ENCODE measurements at regions not wholly inside any gene's neighbourhood (a gene's known extent, or its start where the extent isn't known, plus 50 kb on each side); places are given as distances from the start of the nearest gene placed in this dataset.

- no peaks in the 10 kb centered on the region for H3K27me3 ChIP-seq
- H3K4me1 ChIP-seq, result no peaks in the 10 kb centered on the region
- H3K36me3 ChIP-seq, result no peaks in the 10 kb centered on the region
- H3K9me3 ChIP-seq, result no peaks in the 10 kb centered on the region
- H3K4me3 ChIP-seq, result no peak overlapping the region
- no peak for DNase-seq (ENCODE audit: low spot score)
- no peak overlapping the region for H3K27ac ChIP-seq
- TF ChIP-seq CTCF (IDR thresholded peaks at IDR 0.05), result no peak
Observed at GRCh38 chr5:165559645-165560044, 2054.2 kb downstream of the MAT2B start.

DNA sequence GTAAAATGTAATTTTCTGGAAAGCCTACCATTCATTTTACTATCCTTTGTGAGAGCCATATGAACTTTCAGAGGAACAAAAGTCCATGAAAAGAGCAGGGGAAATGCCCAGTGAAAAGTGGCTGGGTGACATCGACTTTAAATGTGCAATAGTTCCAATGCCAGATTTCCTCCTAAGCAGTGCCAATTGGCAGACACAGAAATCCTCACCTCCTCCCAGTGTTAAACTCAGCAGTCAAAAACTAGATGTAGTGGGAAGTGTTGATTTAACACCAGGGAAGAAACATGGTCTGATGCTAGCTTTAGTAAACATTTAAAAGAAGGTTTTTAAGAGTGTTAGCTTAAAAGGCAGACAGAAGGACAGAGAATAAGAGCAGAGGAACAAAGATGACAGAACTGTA is 2055.2 kb downstream of the MAT2B start:
- Histone ChIP-seq H3K9me3 (no peaks in the 10 kb centered on the region), H3K4me1 (no peaks in the 10 kb centered on the region), H3K27ac (no peak overlapping the region), H3K27me3 (no peaks in the 10 kb centered on the region), H3K36me3 (no peaks in the 10 kb centered on the region), H3K4me3 (no peak overlapping the region)
- DNase-seq (ENCODE audit: low spot score), result no peak
- TF ChIP-seq CTCF (IDR thresholded peaks at IDR 0.05), result no peak

- no peaks in the 10 kb centered on the region for H3K36me3 ChIP-seq
- no peak overlapping the region for H3K27ac ChIP-seq
- H3K9me3 ChIP-seq, result no peaks in the 10 kb centered on the region
- no peak overlapping the region for H3K4me3 ChIP-seq
- DNase-seq (ENCODE audit: low spot score), result no peak
- no peaks in the 10 kb centered on the region for H3K27me3 ChIP-seq
- TF ChIP-seq CTCF (IDR thresholded peaks at IDR 0.05), result no peak
- no peaks in the 10 kb centered on the region for H3K4me1 ChIP-seq
Observed at GRCh38 chr5:165565911-165566310, 2060.5 kb downstream of the MAT2B start.

- TF ChIP-seq CTCF (IDR thresholded peaks at IDR 0.05), result no peak
- no peak for DNase-seq (ENCODE audit: low spot score)
- Histone ChIP-seq H3K4me3 (no peak overlapping the region), H3K9me3 (peaks cover 0 to 6% of the 10 kb centered on the region in 2 donors), H3K4me1 (no peaks in the 10 kb centered on the region), H3K36me3 (no peaks in the 10 kb centered on the region), H3K27ac (no peak overlapping the region), H3K27me3 (no peaks in the 10 kb centered on the region)
Observed at GRCh38 chr5:165569551-165569950, 2064.1 kb downstream of the MAT2B start.

- Histone ChIP-seq H3K4me1 (no peaks in the 10 kb centered on the region), H3K9me3 (peaks cover 0 to 6% of the 10 kb centered on the region in 2 donors), H3K27ac (no peak overlapping the region), H3K27me3 (no peaks in the 10 kb centered on the region), H3K4me3 (no peak overlapping the region), H3K36me3 (no peaks in the 10 kb centered on the region)
- TF ChIP-seq CTCF (IDR thresholded peaks at IDR 0.05), result no peak
- no peak for DNase-seq (ENCODE audit: low spot score)
Observed at GRCh38 chr5:165573445-165573844, 2068.0 kb downstream of the MAT2B start.

DNA sequence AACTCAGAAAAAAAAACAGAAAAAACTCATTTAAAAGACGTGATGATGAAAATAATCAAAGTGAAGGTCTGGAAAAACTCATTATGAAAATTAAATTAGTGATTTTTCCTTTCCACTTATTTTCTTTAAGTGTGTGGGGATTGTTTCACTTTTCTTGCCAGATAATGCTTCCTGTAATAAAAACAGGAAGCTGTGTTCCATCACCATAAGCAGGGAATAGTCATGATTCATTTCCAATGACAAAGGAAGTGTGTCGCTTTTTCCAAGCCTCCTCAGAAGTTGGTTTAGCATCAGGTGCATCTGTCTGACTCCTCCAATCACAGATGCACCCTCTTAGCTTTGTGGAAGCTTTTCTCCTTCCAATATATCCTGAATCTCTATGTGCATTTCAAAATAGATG is 2068.7 kb downstream of the MAT2B start:
- Histone ChIP-seq H3K9me3 (peaks cover 0 to 6% of the 10 kb centered on the region in 2 donors), H3K4me1 (no peaks in the 10 kb centered on the region), H3K27ac (no peak overlapping the region), H3K36me3 (no peaks in the 10 kb centered on the region), H3K27me3 (no peaks in the 10 kb centered on the region), H3K4me3 (no peak overlapping the region)
- no peak for DNase-seq (ENCODE audit: low spot score)
- TF ChIP-seq CTCF (IDR thresholded peaks at IDR 0.05), result no peak
